ENCODE measurements at regions not wholly inside any gene's neighbourhood (a gene's known extent, or its start where the extent isn't known, plus 50 kb on each side); places are given as distances from the start of the nearest gene placed in this dataset.

GRCh38 chr19:29056535-29056934 lies 156.4 kb downstream of the UQCRFS1 start:
- ChIA-PET CTCF (interaction anchor here (0.7 kb wide), 1 partner anchor 49 kb away, joined by 3 read pairs; no protein-coding TSS in a partner anchor), POLR2A (interaction anchor here (1.3 kb wide), 1 partner anchor 13 kb away, joined by 4 read pairs; no protein-coding TSS in a partner anchor)
- Histone ChIP-seq H3K36me3 (ENCODE audit: control insufficient read depth in 2 of 2, insufficient read depth in 1 of 2, low read length in 2 of 2) (no peaks in the 10 kb centered on the region; a peak in 1 of 3 replicates), H3K4me3 (ENCODE audit: low read depth, low read length) (no peak overlapping the region), H3K27ac (ENCODE audit: extremely low read depth, low read depth, low read length) (no peak overlapping the region), H3K9me3 (ENCODE audit: control insufficient read depth, insufficient read depth, low read depth, low read length) (no peaks in the 10 kb centered on the region; the same call in 1 of the 2 replicates), H3K4me1 (ENCODE audit: control insufficient read depth, insufficient read depth, low read length) (peaks cover 10% of the 10 kb centered on the region)
- TF ChIP-seq ZIC2 (tag by site-specific recombination; IDR thresholded peaks at IDR 0.05) (no peak), WT1 (tag by site-specific recombination; IDR thresholded peaks at IDR 0.05) (no peak), ZNF26 (tag by site-specific recombination; IDR thresholded peaks at IDR 0.05) (no peak), ZNF768 (tag by site-specific recombination; IDR thresholded peaks at IDR 0.05) (no peak), ZNF623 (tag by site-specific recombination; IDR thresholded peaks at IDR 0.05) (no peak), ZNF280C (tag by site-specific recombination; IDR thresholded peaks at IDR 0.05) (no peak), ZNF692 (tag by site-specific recombination; IDR thresholded peaks at IDR 0.05) (no peak), HOXC10 (CRISPR knock-in tag; IDR thresholded peaks at IDR 0.05) (no peak), PBX3 (CRISPR knock-in tag; IDR thresholded peaks at IDR 0.05) (no peak), ZNF785 (tag by site-specific recombination; IDR thresholded peaks at IDR 0.05) (no peak), ZNF704 (tag by site-specific recombination; IDR thresholded peaks at IDR 0.05) (no peak), ZFP37 (tag by site-specific recombination; IDR thresholded peaks at IDR 0.05) (no peak), ZNF169 (tag by site-specific recombination; IDR thresholded peaks at IDR 0.05) (no peak)

- Histone ChIP-seq H3K4me1 (ENCODE audit: control insufficient read depth, insufficient read depth, low read length) (peaks cover 10% of the 10 kb centered on the region), H3K9me3 (ENCODE audit: control insufficient read depth, insufficient read depth, low read depth, low read length) (no peaks in the 10 kb centered on the region; the same call in 1 of the 2 replicates), H3K4me3 (ENCODE audit: low read depth, low read length) (no peak overlapping the region), H3K36me3 (ENCODE audit: control insufficient read depth in 2 of 2, insufficient read depth in 1 of 2, low read length in 2 of 2) (no peaks in the 10 kb centered on the region; a peak in 1 of 3 replicates), H3K27ac (ENCODE audit: extremely low read depth, low read depth, low read length) (no peak overlapping the region)
- POLR2A ChIA-PET = interaction anchor here (1.3 kb wide), 1 partner anchor 11 kb away, joined by 4 read pairs; no protein-coding TSS in a partner anchor
- CTCF ChIA-PET = interaction anchor here (0.6 to 2.1 kb wide), 8 partner anchors 13 to 1172 kb away, joined by 3 to 11 read pairs (median 4); no protein-coding TSS in a partner anchor
- 0 out of 2 replicates have a peak, but pooled peaks have one; percentile 41 for TF ChIP-seq ZNF335 (tag by site-specific recombination; conservative IDR thresholded peaks at IDR 0.05)
- TF ChIP-seq ZBTB48 (tag by site-specific recombination; IDR thresholded peaks at IDR 0.05) = peak; percentile 69
- peak; percentile 41; the same call in 1 of the 2 replicates for TF ChIP-seq ZNF660 (tag by site-specific recombination; IDR thresholded peaks at IDR 0.05)
- TF ChIP-seq ZNF398 (tag by site-specific recombination; IDR thresholded peaks at IDR 0.05) = no peak
Measured at GRCh38 chr19:29054886-29055675, 157.9 kb downstream of the UQCRFS1 start.
